AG04450 (cell line): ENCODE measurements at regions not wholly inside any gene's neighbourhood (a gene's known extent, or its start where the extent isn't known, plus 50 kb on each side); places are given as distances from the start of the nearest gene placed in this dataset.

Source experiments
- CTCF ChIA-PET: fragments of 300-600, 350-600 bp; formaldehyde crosslinking; extraction: SDS; loops from one replicate; lab custom pipeline; 2022; ENCODE audit warnings: antibody characterized with exemption, inconsistent platforms; lab: Charles Lee
- POLR2A ChIA-PET: fragments of 350-600 bp; formaldehyde crosslinking; extraction: SDS; loops from one replicate; lab custom pipeline; 2021; ENCODE audit warnings: antibody characterized with exemption, inconsistent platforms; lab: Yijun Ruan, JAX
- DNase-seq: peaks from one replicate; pipeline ENCODE4 v3.0.0-alpha.2; 2011; ENCODE audit warnings: low read depth, low spot score
- H3K27ac ChIP-seq: one replicate; pipeline ENCODE4 v1.5.1; 2012; ENCODE audit warnings: low read depth, low read length, control low read depth
- H3K27me3 ChIP-seq: one replicate; pipeline ENCODE4 v1.6.0; 2012; ENCODE audit warnings: low read length; ENCODE audit not compliant: control insufficient read depth, insufficient read depth
- H3K4me3 ChIP-seq: 2 replicates; pipeline ENCODE4 v1.5.1; 2011; ENCODE audit warnings: mild to moderate bottlenecking, low read depth, low read length, control low read depth
- H3K9me3 ChIP-seq: 2 replicates; pipeline ENCODE4 v1.5.1; 2012; ENCODE audit warnings: low read length; ENCODE audit not compliant: control insufficient read depth, insufficient read depth
- TF ChIP-seq, protein P1 (sequence below): IDR thresholded peaks from 2 replicates; pipeline ENCODE4 v1.5.1; 2011; ENCODE audit warnings: low read depth, low read length, control low read depth, inconsistent platforms

DNA sequence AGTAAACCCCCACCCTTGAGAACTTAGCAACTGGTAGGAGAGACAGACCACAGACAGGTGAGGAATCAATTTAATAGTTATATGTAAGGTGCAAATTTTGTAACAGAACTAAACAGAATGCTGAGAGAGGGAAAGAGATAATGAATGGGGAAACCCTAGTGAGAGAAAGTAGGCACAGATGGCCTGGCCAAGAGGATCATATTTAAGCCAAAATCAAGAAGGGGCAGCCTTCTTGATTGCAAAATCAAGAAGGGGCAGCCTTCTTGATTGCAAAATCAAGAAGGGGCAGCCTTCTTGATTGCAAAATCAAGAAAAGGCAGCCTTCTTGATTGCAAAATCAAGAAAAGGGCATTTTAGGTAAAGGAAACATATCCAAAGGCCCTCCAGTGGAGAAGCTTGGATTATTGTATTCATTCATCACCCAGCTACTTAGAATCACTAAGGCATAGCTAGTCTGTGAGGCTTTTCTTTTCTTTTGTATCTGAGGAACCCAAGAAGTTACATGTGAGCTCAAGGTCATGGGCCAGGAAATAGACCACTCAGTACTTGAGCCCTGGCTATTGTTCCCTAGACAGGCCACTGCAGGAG is 190.6 kb downstream of the CYLD start:
- POLR2A ChIA-PET = no interaction called here
- TF ChIP-seq, protein P1, sequence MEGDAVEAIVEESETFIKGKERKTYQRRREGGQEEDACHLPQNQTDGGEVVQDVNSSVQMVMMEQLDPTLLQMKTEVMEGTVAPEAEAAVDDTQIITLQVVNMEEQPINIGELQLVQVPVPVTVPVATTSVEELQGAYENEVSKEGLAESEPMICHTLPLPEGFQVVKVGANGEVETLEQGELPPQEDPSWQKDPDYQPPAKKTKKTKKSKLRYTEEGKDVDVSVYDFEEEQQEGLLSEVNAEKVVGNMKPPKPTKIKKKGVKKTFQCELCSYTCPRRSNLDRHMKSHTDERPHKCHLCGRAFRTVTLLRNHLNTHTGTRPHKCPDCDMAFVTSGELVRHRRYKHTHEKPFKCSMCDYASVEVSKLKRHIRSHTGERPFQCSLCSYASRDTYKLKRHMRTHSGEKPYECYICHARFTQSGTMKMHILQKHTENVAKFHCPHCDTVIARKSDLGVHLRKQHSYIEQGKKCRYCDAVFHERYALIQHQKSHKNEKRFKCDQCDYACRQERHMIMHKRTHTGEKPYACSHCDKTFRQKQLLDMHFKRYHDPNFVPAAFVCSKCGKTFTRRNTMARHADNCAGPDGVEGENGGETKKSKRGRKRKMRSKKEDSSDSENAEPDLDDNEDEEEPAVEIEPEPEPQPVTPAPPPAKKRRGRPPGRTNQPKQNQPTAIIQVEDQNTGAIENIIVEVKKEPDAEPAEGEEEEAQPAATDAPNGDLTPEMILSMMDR = no peak
- H3K9me3 ChIP-seq = no peaks in the 10 kb centered on the region; the same call in 1 of the 2 replicates
- H3K27me3 ChIP-seq = no peaks in the 10 kb centered on the region
- no peak for DNase-seq
- no peak overlapping the region for H3K27ac ChIP-seq
- H3K4me3 ChIP-seq = no peak overlapping the region
- CTCF ChIA-PET = no interaction called here

DNA sequence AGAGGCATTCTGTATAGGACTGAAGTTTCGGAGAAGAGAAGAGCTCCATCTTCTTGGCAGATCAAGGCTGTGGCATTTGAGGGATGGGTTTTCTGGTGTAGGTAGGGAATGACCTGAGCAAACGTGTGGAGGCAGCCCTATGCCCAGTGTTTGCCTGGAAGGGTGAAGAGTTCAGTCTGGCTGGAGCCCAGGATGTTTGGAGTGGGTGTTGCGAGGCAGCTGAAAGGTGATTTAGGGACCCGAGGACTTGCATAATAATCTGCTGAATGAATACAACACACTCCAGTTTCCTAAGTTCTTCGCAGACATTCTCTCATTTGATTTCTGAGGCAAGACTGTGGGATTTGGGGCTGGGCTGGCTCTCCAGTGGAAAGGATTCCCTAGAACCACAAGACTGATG is 186.2 kb downstream of the CYLD start:
- TF ChIP-seq, protein P1 = no peak
- no peak for DNase-seq
- Histone ChIP-seq H3K9me3 (no peaks in the 10 kb centered on the region), H3K27ac (no peak overlapping the region), H3K27me3 (no peaks in the 10 kb centered on the region), H3K4me3 (no peak overlapping the region)
- CTCF ChIA-PET = no interaction called here
- POLR2A ChIA-PET = no interaction called here

DNA sequence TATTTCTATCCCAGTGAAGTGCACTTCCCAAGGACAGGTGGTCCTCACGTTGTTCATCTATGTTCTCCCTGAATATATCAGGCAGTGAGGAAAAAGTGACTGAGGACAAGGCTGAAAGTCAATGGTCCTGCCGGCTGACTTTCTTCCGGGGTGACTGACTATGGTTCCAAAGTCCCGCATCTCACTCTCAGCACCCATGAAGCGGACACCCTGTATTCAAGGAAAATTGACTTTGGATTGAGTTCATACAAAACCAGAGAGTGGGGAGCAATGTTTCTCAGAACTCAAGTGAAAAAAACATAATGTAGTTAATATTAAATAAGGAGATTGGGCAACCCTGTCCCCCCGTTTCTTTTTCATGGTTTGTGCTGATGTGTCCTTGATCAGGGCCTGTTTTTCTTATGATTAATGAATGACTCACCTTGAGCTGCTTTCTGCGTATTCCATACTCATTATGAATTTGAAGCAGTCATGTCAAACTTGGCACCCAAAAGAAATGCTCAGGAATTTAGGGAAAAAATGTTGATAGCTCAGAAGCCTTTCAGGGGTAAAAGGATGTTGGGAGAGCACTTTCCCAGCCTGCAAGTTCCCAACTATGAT is 184.0 kb downstream of the CYLD start:
- Histone ChIP-seq H3K27ac (no peak overlapping the region), H3K9me3 (no peaks in the 10 kb centered on the region), H3K4me3 (no peak overlapping the region), H3K27me3 (no peaks in the 10 kb centered on the region)
- ChIA-PET POLR2A (no interaction called here), CTCF (no interaction called here)
- TF ChIP-seq, protein P1 = no peak
- no peak for DNase-seq

DNA sequence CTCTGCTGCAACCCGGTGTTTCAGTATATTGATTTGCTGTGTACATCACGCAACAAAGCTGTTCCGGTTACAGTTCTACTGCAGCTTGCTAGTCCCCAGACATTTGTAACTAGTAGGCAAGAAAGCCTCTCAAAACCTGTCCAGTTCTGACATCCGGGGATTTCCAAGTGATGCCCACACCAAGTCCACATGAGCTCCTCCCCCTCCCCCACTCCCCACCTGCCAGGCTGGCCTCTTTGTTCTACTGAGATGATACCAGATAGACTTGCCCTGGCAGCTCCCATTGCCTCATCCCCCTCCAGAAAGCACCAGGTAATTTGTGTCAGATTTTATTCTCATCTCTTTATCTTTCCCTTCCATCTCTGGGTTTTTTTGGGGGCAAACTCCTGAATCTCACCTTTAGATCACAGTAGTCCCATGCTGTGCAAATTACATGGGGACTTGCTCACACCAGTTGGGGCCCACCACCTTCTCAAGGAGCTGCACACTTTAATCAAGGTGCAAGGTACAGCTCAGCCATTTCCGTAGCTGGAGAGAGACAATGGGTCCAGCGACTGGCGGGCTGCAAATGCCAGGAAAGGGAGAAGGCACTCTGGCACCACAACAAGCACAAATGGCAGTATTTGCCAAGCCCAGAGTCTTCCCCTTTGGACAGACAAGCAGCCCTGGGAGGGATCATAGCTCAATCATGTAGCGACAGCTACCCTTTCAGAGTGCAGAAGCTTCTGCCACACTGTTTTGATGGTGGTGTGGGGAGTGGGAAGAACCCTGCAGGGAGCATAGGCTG is 183.1 kb downstream of the CYLD start:
- DNase-seq = no peak
- TF ChIP-seq, protein P1 = no peak
- ChIA-PET POLR2A (no interaction called here), CTCF (no interaction called here)
- H3K27me3 ChIP-seq = no peaks in the 10 kb centered on the region
- no peaks in the 10 kb centered on the region for H3K9me3 ChIP-seq
- no peak overlapping the region for H3K27ac ChIP-seq
- H3K4me3 ChIP-seq = no peak overlapping the region
